ENCODE measurements at regions not wholly inside any gene's neighbourhood (a gene's known extent, or its start where the extent isn't known, plus 50 kb on each side); places are given as distances from the start of the nearest gene placed in this dataset.

- DNase-seq (ENCODE audit: low spot score), result no peak
- intact Hi-C loops (cut with DNase I), result no loop called here
Observed at GRCh38 chr18:54764786-54765185, 63.5 kb upstream of the RAB27B start.

GRCh38 chr18:54765636-54766375 is 62.5 kb upstream of the RAB27B start:
- DNase-seq (ENCODE audit: low spot score), result no peak
- intact Hi-C loops (cut with DNase I), result no loop called here

- no peak for DNase-seq (ENCODE audit: low spot score)
- intact Hi-C loops (cut with DNase I), result no loop called here
Observed at GRCh38 chr18:54766634-54767033, 61.6 kb upstream of the RAB27B start.

- no peak for DNase-seq (ENCODE audit: low spot score)
- intact Hi-C loops (cut with DNase I), result no loop called here
Observed at GRCh38 chr18:54767098-54767497, 61.2 kb upstream of the RAB27B start.

- intact Hi-C loops (cut with DNase I), result no loop called here
- DNase-seq (ENCODE audit: low spot score), result no peak
Observed at GRCh38 chr18:54769526-54770464, 58.5 kb upstream of the RAB27B start.

- DNase-seq (ENCODE audit: low spot score), result no peak
- intact Hi-C loops (cut with DNase I), result no loop called here
Observed at GRCh38 chr18:54772056-54772455, 56.2 kb upstream of the RAB27B start.

- DNase-seq (ENCODE audit: low spot score), result no peak
- intact Hi-C loops (cut with DNase I), result no loop called here
Observed at GRCh38 chr18:54774423-54774822, 53.9 kb upstream of the RAB27B start.

GRCh38 chr18:54774981-54775665 is 53.2 kb upstream of the RAB27B start:
- intact Hi-C loops (cut with DNase I), result no loop called here
- no peak for DNase-seq (ENCODE audit: low spot score)

GRCh38 chr18:54775686-54776085 is 52.6 kb upstream of the RAB27B start:
- no peak for DNase-seq (ENCODE audit: low spot score)
- intact Hi-C loops (cut with DNase I), result no loop called here

GRCh38 chr18:54776282-54776977 is 51.8 kb upstream of the RAB27B start:
- DNase-seq (ENCODE audit: low spot score), result no peak
- intact Hi-C loops (cut with DNase I), result no loop called here

- intact Hi-C loops (cut with DNase I), result no loop called here
- DNase-seq (ENCODE audit: low spot score), result no peak
Observed at GRCh38 chr18:54777118-54777791, 51.0 kb upstream of the RAB27B start.

GRCh38 chr18:54777989-54778388 is 50.3 kb upstream of the RAB27B start:
- intact Hi-C loops (cut with DNase I), result no loop called here

More at GRCh38 chr18:54777989-54778388, 50.3 kb upstream of the RAB27B start:
- no peak for DNase-seq (ENCODE audit: low spot score)

Data from cardiac septum (tissue), 1 donor.